GM18868 (cell line): ENCODE measurements at regions not wholly inside any gene's neighbourhood (a gene's known extent, or its start where the extent isn't known, plus 50 kb on each side); places are given as distances from the start of the nearest gene placed in this dataset.

Experiments used
- ATAC-seq: cut with Tn5 transposase; IDR thresholded peaks from one replicate; pipeline ENCODE4 v1.9.1; 2021; ENCODE audit warnings: mild to moderate bottlenecking, moderate library complexity; ENCODE audit not compliant: unreplicated experiment

DNA sequence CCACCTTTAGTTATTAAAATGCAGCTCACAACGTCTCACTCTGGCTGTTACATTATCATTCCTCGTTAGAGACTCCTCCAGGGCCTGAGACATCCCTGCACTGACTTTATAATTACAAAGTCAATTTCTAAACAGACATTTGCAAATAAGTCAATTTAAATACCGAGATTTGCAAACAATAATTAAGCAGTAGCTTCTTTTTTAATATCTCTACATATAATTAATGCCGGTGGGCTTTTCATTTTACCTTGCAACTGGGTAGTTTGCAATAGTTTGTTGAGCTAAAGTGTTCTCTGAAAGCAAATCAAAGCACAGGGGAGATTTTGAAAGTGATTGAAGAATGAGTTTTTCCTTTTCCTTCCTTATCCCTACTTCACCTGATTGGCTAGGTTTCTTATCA lies 154.4 kb downstream of the TLR4 start:
- ATAC-seq, result no peak

- ATAC-seq, result no peak
Observed at GRCh38 chr9:117860849-117861248, 156.6 kb downstream of the TLR4 start.

DNA sequence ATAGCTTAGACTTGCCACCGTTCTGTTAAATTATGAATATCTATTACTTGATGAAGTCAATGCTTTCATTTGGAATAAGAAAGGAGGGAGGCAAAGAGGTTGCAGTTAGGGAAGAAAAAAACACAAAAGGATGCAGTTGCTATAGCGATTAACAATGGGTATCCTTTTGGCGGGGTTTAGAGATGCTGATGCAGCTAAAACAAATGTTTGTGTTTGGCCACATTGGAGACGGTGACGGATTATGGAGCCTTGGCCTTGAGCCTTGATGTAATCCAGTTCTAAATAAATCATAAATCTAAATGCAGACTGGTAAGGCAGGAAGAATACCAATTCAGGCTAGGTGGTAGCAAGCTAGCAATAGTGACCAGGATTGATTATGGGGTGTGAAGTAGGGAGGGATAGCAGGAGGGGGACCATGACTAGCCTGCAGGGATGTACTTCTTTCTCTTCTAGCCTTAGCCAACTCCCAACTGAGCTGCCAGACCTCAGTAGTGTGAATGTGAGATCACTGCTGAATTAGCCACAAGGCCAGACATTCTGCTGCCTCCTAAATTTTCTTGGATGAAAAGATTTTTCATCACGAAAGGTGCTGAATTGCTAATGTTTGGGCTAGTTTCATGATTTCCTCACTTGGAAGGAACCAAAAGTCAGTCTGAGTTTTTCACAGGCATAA lies 160.3 kb downstream of the TLR4 start:
- no peak for ATAC-seq

DNA sequence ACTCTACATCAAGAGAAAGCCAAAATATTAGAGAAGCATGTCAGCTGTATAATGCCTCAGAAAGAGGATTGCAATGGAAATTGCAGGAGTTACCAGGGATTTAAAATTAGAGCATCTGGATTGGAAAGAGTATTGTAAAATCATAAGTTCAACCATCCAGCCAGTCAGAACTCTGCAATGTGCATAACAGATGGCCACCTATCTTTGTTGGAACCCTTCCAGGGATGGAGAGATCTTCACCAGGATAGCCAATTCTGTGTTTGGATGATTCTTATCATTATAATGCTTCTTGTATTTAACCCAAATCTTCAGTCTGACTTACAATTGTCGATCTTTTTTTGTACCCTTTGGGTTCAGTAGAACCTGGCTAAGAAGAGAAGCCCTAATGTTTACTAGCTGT lies 164.4 kb downstream of the TLR4 start:
- ATAC-seq, result no peak

DNA sequence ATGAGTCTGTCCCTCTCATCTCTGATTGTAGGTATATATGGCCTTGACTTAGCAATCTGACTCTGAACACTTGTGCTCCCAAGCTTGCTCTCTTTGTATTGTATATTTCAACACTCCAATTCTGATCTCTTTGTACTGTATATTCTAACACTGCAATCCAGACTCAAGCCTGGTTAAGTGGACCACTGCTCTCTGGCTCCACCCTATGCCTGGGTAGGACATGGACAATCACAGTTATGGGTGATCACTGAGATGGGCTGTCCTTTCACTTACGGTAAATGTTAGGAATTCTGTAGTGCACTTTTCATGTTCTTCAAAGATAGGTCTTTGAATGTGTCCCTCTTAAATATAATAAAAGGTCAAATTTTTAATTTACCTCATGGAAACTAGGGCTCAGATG lies 165.1 kb downstream of the TLR4 start:
- ATAC-seq, result no peak

DNA sequence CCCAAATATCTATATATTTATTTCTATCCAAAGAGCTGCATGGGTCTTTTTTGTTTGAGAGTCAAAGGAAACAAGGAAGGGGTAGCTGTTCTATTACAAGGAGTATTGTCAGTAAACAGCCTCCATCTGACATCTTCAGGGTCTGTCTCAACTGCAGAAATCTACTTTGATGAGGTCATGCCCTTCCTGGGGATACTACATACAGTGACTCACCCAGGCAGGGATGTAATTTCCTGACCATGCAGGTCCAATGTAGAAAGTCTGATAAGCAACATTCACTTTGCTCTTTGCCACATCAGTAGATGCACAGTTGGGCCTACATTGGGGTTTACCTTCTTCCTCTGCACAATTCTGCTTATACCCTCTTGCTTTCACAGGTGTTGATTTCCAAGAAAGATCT lies 165.5 kb downstream of the TLR4 start:
- ATAC-seq, result no peak

DNA sequence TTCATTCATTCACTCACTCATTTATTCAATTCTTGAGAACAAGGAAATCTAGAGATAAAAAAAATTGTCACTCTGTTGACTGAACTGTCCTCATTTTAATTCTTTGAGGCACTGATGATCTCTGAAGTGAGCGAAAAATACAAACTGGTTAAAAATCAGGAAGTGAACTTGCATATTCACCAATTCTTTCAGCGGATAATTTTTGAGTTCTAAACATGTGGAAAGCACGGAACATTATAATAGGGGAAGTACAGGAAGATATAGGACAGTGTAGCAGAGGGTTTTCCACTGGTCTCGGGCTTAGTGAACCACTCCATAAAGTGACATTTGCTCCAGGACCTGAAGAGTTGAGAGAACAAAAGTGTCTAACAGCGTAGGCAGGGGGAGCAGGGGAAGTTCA lies 169.5 kb downstream of the TLR4 start:
- ATAC-seq, result no peak

GRCh38 chr9:117875886-117876285 lies 171.7 kb downstream of the TLR4 start:
- no peak for ATAC-seq

GRCh38 chr9:117882171-117882570 lies 178.0 kb downstream of the TLR4 start:
- ATAC-seq, result no peak

GRCh38 chr9:117886616-117887015 lies 182.4 kb downstream of the TLR4 start:
- ATAC-seq, result no peak

DNA sequence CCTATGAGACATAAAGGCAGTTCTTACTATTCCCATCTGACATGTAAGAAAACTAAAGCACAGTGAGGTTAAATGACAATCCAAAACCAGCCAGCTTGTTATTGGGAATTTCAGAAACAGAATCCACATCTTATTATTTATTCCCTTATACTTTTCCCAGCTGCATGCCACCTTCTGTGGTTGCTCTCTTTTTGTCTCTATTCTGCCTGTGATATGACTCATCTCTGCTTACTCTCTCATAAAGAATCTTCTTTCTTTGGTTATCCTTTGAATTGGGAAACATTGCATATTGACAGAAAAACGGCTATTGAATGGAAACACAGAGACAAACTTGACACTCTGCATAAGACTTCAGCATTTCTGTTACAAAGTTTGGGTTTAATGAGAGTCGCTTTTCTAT lies 183.2 kb downstream of the TLR4 start:
- ATAC-seq, result no peak

- no peak for ATAC-seq
Observed at GRCh38 chr9:117887941-117888340, 183.7 kb downstream of the TLR4 start.

DNA sequence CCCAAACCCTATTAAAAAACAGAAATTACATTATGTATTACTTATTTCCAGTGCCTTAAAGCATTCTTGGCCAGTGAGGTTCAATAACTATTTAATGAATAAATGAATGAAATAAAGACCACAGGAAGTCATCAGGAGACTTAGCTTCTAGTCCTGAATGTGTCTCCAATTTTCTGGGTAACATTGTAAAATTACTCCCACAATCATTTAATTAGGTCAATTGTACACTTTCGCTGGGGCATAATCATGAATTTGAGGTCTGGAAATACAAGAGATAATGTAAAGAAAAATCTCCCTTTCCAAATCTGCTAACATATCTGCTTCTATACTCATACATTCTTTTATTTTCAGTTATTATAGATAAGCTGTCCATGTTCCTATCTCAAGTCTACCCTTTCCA lies 199.2 kb downstream of the TLR4 start:
- ATAC-seq, result no peak

DNA sequence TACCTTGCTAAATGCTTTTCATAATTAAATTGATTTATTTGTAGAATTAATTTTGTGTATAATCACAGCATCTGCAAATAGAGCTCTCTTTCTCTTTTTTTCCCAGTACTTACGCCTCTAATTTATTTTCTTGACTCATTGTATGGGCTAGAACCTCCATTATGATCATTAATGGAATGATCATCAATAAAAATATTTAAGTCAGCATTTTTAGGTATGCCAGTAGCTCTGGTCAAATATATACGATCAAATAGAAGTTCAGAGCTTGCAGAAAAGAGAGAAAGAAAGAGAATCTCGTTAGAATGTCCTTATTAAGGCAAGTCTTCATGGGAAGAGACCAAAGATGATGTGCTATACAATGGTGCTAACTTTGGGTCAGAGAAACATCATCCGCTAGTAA lies 202.6 kb downstream of the TLR4 start:
- no peak for ATAC-seq

- no peak for ATAC-seq
Observed at GRCh38 chr9:117907420-117907819, 203.2 kb downstream of the TLR4 start.

DNA sequence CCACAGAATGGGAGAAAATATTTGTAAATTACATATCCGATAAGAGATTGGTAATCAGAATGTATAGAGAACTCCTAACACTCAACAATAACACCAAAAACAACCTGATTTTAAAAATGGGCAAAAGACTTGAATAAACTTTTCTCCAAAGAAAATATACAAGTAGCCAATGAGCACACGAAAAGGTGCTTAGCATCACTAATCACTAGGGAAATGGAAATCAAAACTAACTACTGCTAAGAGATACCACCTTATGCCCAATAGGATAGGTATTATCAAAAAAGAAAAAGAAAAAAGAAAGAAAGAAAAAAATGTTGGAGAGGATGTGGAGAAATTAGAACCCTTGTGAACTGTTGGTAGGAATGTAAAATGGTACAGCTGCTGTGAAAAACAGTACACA lies 212.1 kb downstream of the TLR4 start:
- peak; percentile 81 for ATAC-seq

GRCh38 chr9:117917873-117918272 lies 213.7 kb downstream of the TLR4 start:
- no peak for ATAC-seq

GRCh38 chr9:117919538-117919937 lies 215.3 kb downstream of the TLR4 start:
- ATAC-seq, result no peak

DNA sequence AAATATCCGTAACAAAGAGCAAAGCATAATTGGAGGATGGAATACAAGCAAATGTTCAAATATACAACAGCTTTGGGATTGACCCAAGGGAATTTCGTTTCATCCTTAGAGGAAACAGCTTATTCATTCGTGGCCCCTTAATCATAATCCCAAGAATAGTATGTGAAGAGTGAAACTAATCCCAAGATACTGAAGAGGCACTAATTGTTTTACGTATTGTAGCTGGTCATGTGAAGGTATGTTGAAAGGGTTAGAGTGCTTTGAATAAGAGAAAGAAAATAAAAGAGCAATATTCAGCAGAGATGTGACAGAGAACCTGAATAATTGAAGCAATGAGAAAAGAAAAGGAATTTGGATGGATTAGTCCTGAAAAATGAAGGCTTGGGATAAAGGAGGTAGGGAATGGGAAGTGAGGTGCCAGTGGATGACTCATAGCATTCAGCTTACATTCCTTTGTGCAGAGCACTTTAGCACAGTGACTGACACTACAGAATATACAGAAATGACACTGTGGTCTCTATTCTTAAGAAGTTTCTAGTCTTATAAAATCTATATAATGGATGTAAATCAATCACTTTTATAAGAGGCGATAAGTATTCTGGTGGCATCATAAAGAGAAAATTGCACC lies 221.9 kb downstream of the TLR4 start:
- ATAC-seq, result no peak

DNA sequence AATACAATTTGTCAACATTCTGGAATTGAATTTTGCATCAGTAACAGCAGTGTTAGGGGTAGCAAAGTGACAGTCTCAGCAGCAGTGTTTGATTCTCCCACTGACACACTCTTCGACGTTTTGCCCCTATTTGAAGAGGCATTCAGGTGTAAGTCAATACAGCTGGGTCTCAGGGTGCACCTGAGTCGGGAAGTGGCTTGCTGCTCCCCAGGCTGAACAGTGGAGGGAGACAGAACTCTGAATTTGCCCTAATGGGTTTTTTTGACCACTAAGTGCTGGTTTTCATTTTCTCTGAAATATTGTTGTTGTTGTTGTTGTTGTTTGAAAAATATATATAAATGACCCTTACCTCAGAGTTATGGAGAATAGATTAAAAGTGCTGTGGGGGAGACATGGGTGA lies 223.2 kb downstream of the TLR4 start:
- peak; percentile 74 for ATAC-seq

- ATAC-seq, result no peak
Observed at GRCh38 chr9:117929868-117930267, 225.7 kb downstream of the TLR4 start.

GRCh38 chr9:117932585-117932984 lies 228.4 kb downstream of the TLR4 start:
- ATAC-seq, result no peak
